Activated CD4-positive, alpha-beta T cell treated with anti-CD3 and anti-CD28 coated beads, Interleukin-2, amount 50 U/mL, for 4 hours (primary cell): ENCODE measurements at regions not wholly inside any gene's neighbourhood (a gene's known extent, or its start where the extent isn't known, plus 50 kb on each side); places are given as distances from the start of the nearest gene placed in this dataset.

Experiments
- DNase-seq, 2 experiments: peaks; one replicate each; pipeline ENCODE4 v3.0.0-alpha.2; 2020

DNA sequence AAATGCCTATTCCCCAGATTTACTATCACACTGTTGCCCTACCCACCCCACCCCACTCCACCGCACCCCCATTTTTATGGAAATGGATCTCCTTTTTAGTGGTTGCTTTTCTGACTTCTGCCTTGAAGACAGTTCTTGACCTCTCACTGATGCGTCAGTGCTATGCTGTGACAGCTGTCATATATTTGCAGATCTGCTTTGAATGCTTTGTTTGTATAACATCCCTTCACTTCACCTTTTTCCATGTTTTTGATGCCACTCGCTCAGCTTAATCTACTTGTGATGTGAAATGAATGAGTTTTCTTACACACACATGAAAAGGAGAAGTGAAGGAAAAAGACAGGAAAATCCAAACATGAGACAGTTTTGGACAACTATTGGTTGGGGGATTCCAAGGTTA is 731.0 kb downstream of the SLITRK6 start:
- DNase-seq: no peak

DNA sequence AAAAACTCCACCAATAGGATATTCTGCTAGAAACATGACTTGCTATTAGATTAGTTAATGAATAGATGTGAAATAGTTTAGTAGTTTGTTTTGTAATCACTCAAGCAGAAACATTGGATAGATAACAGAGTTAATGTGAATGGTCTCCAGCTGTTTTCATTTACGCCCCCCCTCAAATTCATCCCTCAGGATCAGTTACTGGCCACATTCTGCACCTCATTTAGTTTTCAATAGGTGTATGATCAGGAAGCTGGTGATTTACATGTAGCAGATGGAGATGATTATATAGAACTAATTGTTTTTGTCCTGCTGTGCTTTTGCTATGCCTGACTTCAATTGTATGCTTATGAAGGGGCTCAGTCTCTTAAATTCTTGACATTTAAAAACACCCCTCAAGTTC is 759.0 kb downstream of the SLITRK6 start:
- no peak for DNase-seq

DNA sequence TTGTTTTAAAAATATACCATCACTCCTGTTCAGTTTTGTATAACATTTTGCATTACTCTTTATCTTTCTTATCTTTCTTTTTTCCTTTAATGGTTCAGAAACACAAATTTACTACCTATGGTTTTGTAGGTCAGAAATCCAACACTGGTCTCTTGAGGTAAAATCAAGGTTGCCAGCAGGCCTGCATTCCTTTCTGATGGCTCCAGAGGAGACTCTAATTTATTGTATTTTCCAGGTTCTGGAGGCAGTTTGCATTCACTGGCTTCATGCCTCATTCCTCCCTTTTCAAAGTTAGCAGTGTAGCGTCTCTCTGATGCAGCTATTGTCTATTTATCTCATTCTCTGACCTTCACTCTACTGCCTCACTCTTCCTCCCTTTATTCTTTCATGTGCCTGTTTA is 767.4 kb downstream of the SLITRK6 start:
- no peak for DNase-seq

DNA sequence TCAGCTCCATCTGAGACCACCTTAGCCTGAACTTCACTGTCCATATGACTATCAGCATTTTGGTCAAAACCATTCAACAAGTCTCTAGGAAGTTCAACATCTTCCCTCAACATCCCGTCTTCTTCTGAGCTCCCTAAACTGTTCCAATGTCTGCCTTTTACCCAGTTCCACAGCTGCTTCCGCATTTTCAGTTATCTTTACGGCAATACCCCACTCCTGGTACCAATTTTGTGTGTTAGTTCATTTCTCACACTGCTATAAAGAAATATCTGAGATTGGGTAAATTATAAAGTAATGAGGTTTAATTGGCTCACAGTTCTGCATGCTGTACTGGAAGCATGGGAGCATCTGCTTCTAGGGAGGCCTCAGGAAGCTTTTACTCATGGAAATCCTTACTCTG is 771.2 kb downstream of the SLITRK6 start:
- DNase-seq: no peak

DNA sequence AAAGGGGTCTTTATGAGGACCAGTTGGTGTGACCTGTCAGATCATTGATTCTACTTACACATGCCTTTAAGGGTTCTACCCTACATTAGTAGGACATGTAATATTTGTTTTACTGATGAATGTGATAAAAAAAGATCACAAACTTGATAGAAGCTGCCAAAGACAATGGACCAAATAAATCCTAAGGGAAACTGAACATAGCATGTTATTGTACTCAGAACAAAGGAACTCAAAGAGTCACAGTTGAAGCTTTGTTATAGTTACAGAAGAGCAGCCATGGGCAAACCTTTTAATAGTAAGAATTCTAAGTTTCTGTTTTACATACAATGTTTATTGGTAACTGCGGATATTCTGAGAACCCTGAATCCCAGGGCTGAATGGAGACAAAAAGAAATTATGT is 780.1 kb downstream of the SLITRK6 start:
- no peak for DNase-seq

DNA sequence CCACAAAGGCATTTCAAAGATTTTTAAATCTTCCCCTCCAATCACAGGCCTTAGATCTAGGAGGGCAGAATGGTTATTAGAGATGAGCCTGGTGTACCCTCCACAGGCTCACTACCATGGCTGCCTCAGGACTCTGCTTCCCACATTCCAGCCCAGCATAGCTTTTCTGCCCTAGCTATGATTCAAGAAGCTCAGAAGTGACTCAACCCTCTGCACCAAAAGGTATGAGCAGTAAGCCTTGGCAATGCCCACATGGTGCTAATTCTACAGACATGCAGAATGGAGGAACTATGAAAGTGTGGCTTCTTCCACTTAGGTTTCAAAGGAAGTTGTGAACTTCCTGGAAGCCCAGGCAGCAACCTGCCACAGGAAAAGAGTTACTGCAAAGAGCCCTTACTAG is 786.2 kb downstream of the SLITRK6 start:
- DNase-seq: no peak

DNA sequence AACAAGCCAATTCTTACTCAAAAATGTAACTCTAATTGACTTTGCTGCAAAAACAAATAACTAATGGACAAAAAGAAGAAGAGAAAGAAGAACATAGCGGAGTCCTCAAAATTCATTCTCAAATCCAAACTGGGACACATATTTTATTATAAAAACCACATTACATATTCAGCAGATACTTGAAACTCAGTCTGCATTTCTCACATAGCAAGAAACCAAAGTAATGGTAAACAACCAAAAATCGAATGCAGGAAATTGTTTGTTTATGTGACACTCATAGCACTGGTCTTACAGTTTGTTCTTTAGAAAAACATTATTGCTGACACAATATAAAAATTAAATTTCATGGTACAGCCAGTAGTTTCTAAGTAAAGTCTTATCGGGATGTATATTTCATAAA is 789.8 kb downstream of the SLITRK6 start:
- DNase-seq: no peak

DNA sequence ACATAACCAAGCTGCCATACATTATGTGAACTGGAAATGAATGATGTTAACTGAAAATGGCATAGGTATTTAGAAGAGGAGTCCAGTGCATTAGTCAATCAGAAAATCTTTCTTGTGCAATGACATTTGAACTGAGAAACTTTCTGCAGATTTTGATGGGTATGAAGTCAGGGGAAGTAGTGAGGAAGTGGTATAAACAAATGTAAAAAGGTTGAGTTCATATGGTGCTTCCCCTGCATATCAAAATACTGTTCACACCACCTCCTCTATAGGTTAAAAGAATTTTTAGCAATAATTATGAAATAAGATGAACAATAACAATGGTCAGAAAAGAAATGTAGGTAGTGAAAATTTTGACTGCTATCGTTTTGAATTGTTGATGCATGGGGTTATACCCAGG is 800.0 kb downstream of the SLITRK6 start:
- DNase-seq: no peak

DNA sequence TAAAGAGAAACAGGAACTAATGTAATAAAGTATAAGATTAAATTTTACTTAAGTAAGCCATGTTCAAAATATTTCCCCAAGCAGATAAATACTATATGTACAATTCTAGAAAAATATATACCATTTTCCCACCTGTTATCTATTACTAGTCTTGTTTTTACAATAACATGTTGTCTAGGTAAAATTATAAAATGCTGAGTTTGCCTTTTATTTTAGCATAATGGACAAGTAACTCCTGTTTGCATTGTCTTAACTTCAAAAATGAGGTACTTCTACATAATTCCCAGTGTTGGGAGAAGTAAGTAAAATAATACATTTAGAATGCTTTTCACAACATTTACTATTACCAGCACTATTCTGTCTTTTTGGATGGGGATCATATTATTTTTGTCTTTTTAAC is 800.5 kb downstream of the SLITRK6 start:
- no peak for DNase-seq

DNA sequence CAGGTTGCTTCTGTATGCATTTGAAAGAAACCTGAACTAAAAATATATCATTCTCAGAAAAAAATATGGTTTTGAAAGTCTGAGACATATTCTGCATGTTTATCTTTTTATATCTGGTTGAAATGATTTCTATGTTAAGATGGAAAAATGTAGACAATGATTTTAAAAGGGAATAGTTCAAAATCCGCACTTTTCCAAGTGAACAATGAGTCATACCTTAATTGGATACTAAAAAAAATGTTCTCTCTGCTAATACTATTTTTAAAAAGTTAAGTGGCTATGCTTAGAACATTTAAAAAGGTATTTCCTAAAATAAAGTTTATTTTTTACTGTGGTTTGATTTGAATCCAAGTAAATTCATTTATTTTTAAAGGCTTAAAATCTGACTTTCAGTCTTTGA is 801.4 kb downstream of the SLITRK6 start:
- no peak for DNase-seq

DNA sequence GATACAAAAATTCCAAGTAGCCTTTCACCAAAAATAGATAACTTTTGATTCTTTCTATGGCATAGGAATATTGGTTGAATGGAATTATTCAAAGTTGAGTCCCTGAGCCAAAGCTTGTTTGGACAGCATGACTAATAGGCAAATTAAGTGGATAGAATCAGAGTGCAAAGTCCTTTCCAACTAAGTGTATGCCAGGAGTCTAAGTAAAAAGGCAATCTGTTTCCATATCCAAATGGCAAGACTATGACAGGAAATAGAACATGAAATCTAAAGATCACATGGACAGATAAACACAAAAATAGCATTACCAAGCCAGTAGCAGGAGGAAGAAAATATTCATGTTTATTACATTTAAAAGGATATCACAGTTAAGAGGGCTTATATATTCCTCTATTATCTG is 804.6 kb downstream of the SLITRK6 start:
- no peak for DNase-seq

DNA sequence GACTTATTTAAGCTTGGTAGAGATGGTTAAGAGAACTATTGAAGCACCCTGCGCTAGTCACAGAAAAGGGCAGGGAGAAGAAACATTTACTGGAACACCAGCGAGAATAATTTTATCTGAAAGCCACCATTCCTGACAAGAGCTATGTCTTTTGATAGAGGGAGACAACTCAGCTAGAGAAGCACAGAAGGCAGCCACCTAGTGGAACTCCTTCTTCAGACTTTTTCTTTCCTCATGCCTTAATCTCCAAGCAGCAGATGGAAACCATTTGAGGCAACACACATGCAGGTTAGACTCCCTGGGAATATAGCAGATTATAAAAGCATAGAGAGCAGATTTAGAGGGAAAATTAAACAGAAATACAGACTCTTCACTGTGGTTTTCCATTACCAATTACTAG is 813.4 kb downstream of the SLITRK6 start:
- DNase-seq: no peak

DNA sequence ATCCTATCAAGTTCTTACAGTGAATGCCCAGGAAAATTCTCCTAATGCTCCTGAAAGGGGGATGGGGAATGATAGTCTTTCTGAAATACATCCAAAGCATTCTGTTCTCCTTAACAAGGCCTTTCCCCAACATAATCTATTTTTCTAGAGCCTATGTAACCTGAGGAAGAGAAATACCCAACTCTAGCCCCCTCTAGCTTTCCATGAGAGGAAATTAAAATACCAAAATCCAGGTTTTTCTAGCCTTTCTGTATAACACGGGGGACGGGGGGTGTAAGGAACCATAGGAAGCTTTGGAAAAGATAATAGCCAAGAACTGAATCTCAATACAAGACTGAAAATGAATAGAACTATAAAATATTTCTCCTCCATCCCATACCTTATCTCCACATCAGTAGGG is 815.9 kb downstream of the SLITRK6 start:
- no peak for DNase-seq

DNA sequence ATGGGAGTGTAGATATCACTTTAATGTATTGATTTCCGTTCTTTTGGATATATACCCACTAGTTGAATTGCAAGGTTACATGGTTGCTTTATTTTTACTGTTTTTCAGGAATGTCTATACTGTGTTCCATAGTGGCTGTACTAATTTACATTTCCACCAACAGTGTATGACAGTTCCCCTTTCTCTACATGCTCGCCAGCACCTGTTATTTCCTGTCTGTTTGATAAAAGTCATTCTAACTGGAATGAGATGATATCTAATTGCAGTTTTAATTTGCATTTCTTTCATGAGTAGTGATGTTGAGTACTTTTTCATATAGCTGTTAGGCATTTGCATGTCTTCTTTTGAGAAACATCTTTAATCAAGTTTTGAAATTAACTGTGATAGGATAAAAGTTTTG is 818.6 kb downstream of the SLITRK6 start:
- DNase-seq: no peak

DNA sequence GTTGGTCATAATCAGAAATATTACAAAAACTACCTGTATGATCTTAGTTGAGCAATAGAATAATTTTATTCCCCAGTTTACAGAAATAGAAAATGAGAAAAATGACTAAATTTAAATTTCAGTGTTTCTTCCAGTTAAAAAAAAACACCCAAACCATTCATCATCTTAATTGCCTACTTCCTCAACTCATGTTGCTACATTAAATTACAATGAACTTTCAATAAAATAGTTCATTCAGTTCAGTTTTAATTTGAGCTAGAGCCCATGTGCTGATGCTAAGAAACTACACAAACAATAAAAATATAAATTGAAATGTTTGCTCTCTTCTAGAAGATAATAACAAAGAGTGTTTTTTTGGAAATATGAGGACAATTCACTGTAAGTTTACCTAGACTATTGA is 820.4 kb downstream of the SLITRK6 start:
- DNase-seq: no peak

DNA sequence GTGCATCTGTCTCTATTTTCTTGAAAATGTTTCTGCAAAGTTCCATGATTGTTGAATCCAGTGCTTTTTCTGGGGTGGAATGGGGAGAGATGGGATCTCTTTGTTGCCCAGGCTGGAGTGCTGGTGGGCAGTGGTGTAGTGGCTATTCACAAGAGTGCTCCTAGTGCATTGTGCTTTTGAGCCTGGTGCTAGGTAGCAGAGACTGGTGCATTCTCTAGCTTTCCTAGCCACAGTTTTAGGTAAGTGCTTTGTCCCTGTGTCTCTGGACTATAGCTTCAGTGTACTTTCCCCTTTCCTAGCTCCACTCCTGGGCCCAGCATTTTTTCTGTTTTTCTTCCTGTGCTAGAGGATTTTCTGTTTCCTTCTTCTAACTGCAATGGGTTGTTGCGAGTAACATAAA is 825.6 kb downstream of the SLITRK6 start:
- no peak for DNase-seq

DNA sequence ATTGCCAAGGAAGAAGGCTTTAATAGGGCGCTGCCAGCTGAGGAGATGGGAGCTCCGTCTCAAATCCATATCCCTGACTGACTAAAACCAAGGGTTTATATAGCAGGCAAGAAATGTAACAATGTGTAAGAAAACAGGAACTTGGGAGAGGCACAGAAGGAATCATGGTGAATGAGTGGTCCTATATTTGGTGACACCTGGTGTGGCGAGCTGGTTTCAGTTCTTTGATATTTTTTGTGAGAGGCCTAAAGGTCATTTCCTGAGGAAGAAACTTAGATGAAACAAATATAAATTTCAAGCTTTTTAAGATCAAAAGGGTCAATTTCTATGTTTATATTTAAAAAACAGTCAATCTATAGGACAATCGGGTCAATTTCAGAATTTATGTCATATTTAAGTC is 826.3 kb downstream of the SLITRK6 start:
- no peak for DNase-seq

DNA sequence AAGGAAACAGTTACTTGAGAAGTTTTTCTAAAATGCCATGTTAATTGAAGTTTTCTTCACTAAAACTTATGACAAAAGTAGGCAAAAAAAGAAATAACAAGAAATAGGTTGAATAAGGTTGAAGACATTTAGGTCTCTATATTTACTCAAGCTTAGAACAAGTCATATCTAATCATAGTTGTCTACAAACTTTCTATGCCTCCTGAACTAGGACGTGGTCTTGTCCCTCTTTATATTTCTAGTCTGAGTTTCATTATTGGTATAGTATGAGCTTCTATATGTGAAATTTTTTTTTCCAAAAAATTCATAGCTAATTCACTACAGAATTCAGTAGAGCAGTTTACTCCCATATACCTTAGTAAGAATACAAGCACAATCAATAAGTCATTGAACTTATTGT is 836.4 kb downstream of the SLITRK6 start:
- DNase-seq: no peak

DNA sequence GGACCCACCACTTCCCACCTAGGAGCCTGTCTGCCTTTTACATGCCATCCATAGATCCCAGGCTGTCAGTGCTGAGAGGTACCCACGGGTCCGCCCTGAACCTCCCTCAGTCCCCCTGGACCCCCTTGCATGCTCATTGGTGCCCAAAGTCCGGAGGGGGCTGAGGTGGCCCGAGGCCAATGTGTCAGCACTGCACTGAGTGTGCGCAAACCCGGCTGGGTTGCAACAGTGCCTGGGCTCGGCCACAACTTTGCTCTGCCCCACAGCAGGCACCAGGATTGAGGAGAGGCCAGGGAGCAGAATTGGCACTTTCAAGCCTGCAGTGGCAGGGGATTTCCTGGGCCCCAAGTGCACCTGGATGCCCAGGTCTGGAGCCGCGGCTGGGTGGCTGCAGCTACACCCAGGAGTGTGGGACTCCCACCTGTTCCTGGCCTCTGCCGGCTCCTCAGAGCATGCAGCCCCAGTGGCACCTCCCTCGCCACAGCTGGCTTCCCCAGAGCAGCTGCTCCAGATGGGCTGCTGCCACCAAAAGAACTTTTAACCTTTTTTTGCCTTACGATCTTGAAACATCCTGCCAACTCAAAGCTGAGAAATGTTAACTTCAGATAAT is 837.0 kb downstream of the SLITRK6 start:
- DNase-seq: no peak

DNA sequence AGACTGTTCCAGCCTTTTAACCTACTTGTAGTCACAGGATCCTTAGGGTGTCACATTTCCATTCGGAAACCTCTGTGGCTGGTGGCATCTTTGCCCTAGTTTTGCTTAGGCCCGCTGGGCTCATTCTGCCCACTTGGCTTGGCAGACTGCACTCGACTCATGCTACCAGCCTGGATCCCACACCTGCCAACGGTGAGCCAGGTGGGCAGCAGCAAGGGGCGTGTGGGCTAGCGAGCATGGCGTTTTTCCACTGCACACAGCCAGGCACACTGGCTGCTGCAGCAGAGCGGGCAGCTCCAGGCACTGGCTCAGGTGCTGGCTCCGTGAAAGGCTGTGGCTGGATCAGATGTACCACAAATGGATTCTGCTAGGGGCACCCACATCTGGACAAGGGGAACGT is 838.2 kb downstream of the SLITRK6 start:
- no peak for DNase-seq

DNA sequence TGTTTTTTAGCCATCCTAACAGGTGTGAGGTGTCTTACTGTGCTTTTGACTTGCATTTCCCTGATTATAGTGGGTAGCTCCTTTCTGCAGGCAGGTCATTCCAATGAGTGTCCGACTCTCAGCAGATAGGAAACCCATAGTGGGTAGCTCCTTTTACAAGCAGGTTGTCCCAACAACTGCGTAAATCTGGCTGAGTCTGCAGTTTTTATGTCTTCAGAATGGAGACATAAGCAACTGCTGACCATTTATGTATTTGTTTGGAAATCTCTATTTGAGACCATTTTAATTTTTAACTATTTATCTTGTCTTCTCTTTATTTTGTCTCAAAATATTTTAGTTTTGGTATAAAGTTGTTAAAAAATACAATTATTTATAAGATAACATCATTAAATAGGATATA is 839.4 kb downstream of the SLITRK6 start:
- DNase-seq: no peak

DNA sequence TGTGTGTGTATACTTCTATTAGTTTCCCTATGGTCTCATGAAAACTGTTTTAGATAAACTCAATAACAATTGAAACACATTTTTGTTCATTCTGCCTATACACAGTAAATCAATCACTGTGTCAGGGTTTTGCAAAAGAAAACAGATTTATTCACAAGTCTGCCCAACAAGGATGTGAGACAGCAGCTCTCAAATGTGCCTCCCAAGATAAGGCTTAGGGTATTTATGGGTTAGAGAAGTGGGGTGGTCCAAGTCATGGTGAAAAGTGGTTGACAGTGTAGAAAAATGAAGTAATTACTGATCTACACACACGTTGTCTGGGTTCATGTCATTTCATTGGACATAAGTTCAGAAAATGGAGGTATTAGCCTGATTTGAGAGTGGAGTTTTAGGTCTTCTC is 844.6 kb downstream of the SLITRK6 start:
- no peak for DNase-seq

DNA sequence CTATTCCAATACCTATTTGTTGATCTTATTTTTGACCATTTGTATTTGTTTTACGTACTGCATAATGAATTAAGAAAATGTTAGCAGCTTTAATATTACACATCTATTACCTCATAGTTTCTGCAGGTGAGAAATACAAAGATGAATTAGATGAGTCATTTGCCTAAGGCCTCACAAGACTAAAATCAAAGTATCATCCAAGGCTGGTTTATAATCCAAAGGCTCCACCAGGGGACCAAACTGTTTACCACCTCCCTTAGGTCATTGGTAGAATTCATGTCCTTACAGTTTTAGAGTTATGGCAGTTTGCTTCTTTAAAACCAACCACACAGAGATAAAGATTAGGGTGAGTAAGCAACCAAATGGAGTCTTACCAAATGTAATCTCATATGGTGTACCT is 848.1 kb downstream of the SLITRK6 start:
- no peak for DNase-seq

DNA sequence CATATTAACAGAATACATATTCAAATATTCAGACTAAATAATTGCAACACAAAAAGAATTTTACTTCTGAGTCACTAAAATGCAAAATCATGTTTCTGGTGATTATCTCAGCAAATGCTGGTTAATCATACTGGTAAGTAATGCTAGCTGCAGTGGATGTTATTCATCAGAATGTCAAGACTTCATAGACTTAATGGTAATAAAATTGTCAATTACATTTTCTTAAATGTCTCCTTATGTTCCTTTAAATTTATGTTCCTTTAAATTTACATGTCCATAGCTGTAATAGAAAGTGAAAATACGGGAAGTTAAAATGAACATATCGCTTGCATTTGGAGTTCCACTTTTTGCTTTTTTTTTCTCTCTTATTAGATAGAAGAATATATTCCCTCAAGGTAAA is 853.0 kb downstream of the SLITRK6 start:
- no peak for DNase-seq

DNA sequence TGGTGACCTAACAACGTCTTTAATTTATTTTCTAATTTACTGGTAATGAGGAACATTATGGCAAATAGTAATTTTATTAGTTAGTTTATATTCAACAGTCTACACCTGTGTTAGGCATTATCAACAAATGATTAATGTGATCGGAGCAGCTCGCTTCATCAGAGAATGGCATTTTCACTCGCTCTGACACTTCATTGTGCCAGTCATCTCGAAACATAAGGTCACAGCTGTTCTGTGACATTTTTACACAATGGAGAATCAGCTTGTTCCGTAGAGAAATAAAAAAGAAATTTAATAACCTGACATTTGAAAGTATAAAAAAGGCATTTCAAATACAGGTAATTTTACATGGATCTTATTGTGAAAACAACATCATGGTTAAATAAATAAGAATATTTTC is 858.4 kb downstream of the SLITRK6 start:
- DNase-seq: no peak

DNA sequence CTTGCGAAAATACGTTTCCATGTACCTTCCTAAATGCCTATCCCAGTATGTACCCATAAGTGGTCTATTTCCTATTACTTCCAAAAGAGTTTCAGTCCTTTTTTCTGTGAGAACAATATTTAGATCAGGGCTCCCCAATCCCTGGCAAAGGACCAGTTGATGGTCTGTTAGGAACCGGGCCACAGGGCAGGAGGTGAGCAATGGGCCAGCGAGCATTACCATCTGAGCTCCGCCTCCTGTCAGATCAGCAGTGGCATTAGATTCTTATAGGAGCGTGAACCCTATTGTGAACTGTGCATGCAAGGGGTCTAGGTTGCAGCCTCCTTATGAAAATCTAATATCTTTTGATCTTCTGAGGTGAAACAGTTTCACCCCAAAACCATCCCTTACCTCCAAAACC is 859.1 kb downstream of the SLITRK6 start:
- no peak for DNase-seq
